ENCODE measurements at regions not wholly inside any gene's neighbourhood (a gene's known extent, or its start where the extent isn't known, plus 50 kb on each side); places are given as distances from the start of the nearest gene placed in this dataset.
A peak's percentile ranks its signal among the peaks of the same experiment; 100 is the strongest.

GRCh38 chr20:48407710-48408109 is 420.1 kb downstream of the PREX1 start:
- Mint-ChIP-seq H3K9me3 (no peaks in the 10 kb centered on the region), H3K4me1 (ENCODE audit: low read depth) (peaks cover 3% of the 10 kb centered on the region), H3K4me3 (no peak overlapping the region), H3K36me3 (ENCODE audit: low read depth) (no peaks in the 10 kb centered on the region), H3K27me3 (peaks cover 7% of the 10 kb centered on the region), H3K27ac (no peak overlapping the region)
- TF ChIP-seq CTCF (IDR thresholded peaks at IDR 0.05) = no peak
- ChIA-PET POLR2A (no interaction called here), CTCF (no interaction called here)
- DNase-seq (no peak), ATAC-seq (no peak)
- intact Hi-C loops (cut with micrococcal nuclease) = no loop called here

GRCh38 chr20:48406912-48407340 is 420.9 kb downstream of the PREX1 start:
- CTCF ChIA-PET = no interaction called here
- ATAC-seq = no peak
- Mint-ChIP-seq H3K27ac (no peak overlapping the region), H3K36me3 (ENCODE audit: low read depth) (no peaks in the 10 kb centered on the region), H3K9me3 (no peaks in the 10 kb centered on the region), H3K4me3 (no peak overlapping the region), H3K4me1 (ENCODE audit: low read depth) (peaks cover 3% of the 10 kb centered on the region), H3K27me3 (peaks cover 7% of the 10 kb centered on the region)
- TF ChIP-seq CTCF (IDR thresholded peaks at IDR 0.05) = no peak
- POLR2A ChIA-PET = no interaction called here
- DNase-seq = no peak
- intact Hi-C loops (cut with micrococcal nuclease) = no loop called here

GRCh38 chr20:48406498-48406897 is 421.3 kb downstream of the PREX1 start:
- ATAC-seq = peak; percentile 85
- peaks cover 9% of the 10 kb centered on the region for H3K27me3 Mint-ChIP-seq
- H3K36me3 Mint-ChIP-seq (ENCODE audit: low read depth) = no peaks in the 10 kb centered on the region
- H3K27ac Mint-ChIP-seq = no peak overlapping the region
- peaks cover 3% of the 10 kb centered on the region for H3K4me1 Mint-ChIP-seq (ENCODE audit: low read depth)
- no peaks in the 10 kb centered on the region for H3K9me3 Mint-ChIP-seq
- TF ChIP-seq CTCF (IDR thresholded peaks at IDR 0.05) = no peak
- H3K4me3 Mint-ChIP-seq = no peak overlapping the region
- DNase-seq = peak; percentile 69
- intact Hi-C loops (cut with micrococcal nuclease) = no loop called here
- CTCF ChIA-PET = no interaction called here
- POLR2A ChIA-PET = no interaction called here

GRCh38 chr20:48405909-48406308 is 421.9 kb downstream of the PREX1 start:
- peaks cover 3% of the 10 kb centered on the region for H3K4me1 Mint-ChIP-seq (ENCODE audit: low read depth)
- DNase-seq (peak; percentile 31), ATAC-seq (peak; percentile 54)
- no peak overlapping the region for H3K27ac Mint-ChIP-seq
- intact Hi-C loops (cut with micrococcal nuclease) = no loop called here
- no peak for TF ChIP-seq CTCF (IDR thresholded peaks at IDR 0.05)
- ChIA-PET POLR2A (no interaction called here), CTCF (no interaction called here)
- H3K4me3 Mint-ChIP-seq = no peak overlapping the region
- no peaks in the 10 kb centered on the region for H3K36me3 Mint-ChIP-seq (ENCODE audit: low read depth)
- no peaks in the 10 kb centered on the region for H3K9me3 Mint-ChIP-seq
- peaks cover 9% of the 10 kb centered on the region for H3K27me3 Mint-ChIP-seq

- TF ChIP-seq CTCF (IDR thresholded peaks at IDR 0.05) = no peak
- H3K27me3 Mint-ChIP-seq = peaks cover 7% of the 10 kb centered on the region
- ChIA-PET CTCF (interaction anchor here (1.2 kb wide), 1 partner anchor 9 kb away, joined by 4 read pairs; no protein-coding TSS in a partner anchor), POLR2A (no interaction called here)
- H3K4me1 Mint-ChIP-seq (ENCODE audit: low read depth) = peaks cover 3% of the 10 kb centered on the region
- DNase-seq = peak; percentile 14
- ATAC-seq = peak; percentile 48
- H3K4me3 Mint-ChIP-seq = no peak overlapping the region
- H3K36me3 Mint-ChIP-seq (ENCODE audit: low read depth) = no peaks in the 10 kb centered on the region
- H3K27ac Mint-ChIP-seq = no peak overlapping the region
- H3K9me3 Mint-ChIP-seq = no peaks in the 10 kb centered on the region
- intact Hi-C loops (cut with micrococcal nuclease) = no loop called here
Measured at GRCh38 chr20:48404598-48404997, 423.2 kb downstream of the PREX1 start.
